A549 (cell line): ENCODE measurements at regions not wholly inside any gene's neighbourhood (a gene's known extent, or its start where the extent isn't known, plus 50 kb on each side); places are given as distances from the start of the nearest gene placed in this dataset.

Source experiments
- ATAC-seq, 2 experiments: fragments of 200-7000 bp in 1 of 2; fragments of >200 bp in 1 of 2; cut with Nextera tagmentation in 1 of 2; cut with Tn5 transposase in 1 of 2; 3 replicates each; pipeline versions ENCODE4 v1.8.0 to v1.9.1; 2018 to 2020; ENCODE audit warnings: mild to moderate bottlenecking in 1 of 2, moderate library complexity in 1 of 2
- CTCF ChIA-PET: fragments of 300-600 bp; sonication (Branson Sonifier 250); formaldehyde crosslinking; extraction: SDS; loops from one replicate; lab custom pipeline; 2021; ENCODE audit warnings: antibody characterized with exemption, inconsistent platforms; lab: Yijun Ruan, JAX
- POLR2A ChIA-PET: fragments of 350-600 bp; formaldehyde crosslinking; extraction: SDS; loops from one replicate; lab custom pipeline; 2021; ENCODE audit warnings: antibody characterized with exemption, inconsistent platforms; lab: Yijun Ruan, JAX
- DNase-seq, 2 experiments: peaks; one replicate each; pipeline versions ENCODE4 v3.0.0 to v3.0.0-alpha.2; 2011 to 2016; ENCODE audit warnings: low read depth in 1 of 2, low spot score in 1 of 2
- FAIRE-seq: peaks from 2 replicates; lab custom pipeline; 2011; peaks lifted over from hg19 to GRCh38; lab: Jason Lieb, UNC
- H3K27ac ChIP-seq, 2 experiments: fragments of >200 bp; sonication (Bioruptor Twin); formaldehyde crosslinking; 3 replicates each; pipeline ENCODE4 v1.5.1; 2016 to 2017
- H3K4me1 ChIP-seq: fragments of >200 bp; sonication (Bioruptor Twin); formaldehyde crosslinking; 3 replicates; pipeline ENCODE4 v1.6.1; 2016
- H3K4me2 ChIP-seq: fragments of >200 bp; sonication (Bioruptor Twin); formaldehyde crosslinking; 3 replicates; pipeline ENCODE4 v1.6.1; 2016
- H3K4me3 ChIP-seq: fragments of >200 bp; sonication (Bioruptor Twin); formaldehyde crosslinking; 3 replicates; pipeline ENCODE4 v1.5.1; 2016
- H3K9me3 ChIP-seq: fragments of >200 bp; sonication (Bioruptor Twin); formaldehyde crosslinking; 3 replicates; pipeline ENCODE4 v1.6.1; 2016
- EHMT2 ChIP-seq: fragments of 200-600 bp; sonication (generic); IDR thresholded peaks from 2 replicates; pipeline ENCODE4 v1.6.1; 2016; ENCODE audit warnings: antibody characterized with exemption, low read depth, mild to moderate bottlenecking, moderate library complexity
- EP300 ChIP-seq, 2 experiments: fragments of >200 bp; sonication (Bioruptor Twin); formaldehyde crosslinking; IDR thresholded peaks; 2 replicates in 1 of 2; 3 replicates in 1 of 2; pipeline ENCODE4 v1.6.1; 2016 to 2017
- ESRRA ChIP-seq: fragments of 150-350 bp; IDR thresholded peaks from 2 replicates; pipeline ENCODE4 v1.6.1; 2014; ENCODE audit warnings: mild to moderate bottlenecking, low read length, borderline replicate concordance
- FOXS1 ChIP-seq: fragments of 250-450 bp; sonication (Bioruptor Pico); IDR thresholded peaks from 2 replicates; pipeline ENCODE4 v1.5.0; 2020; ENCODE audit warnings: mild to moderate bottlenecking, moderate library complexity
- HES2 ChIP-seq: fragments of >200 bp; sonication (Bioruptor Twin); formaldehyde crosslinking; IDR thresholded peaks from 2 replicates; pipeline ENCODE4 v1.6.1; 2016
- HOXB13 ChIP-seq: fragments of 250-450 bp; sonication (Bioruptor Pico); IDR thresholded peaks from 2 replicates; pipeline ENCODE4 v1.5.0; 2020; ENCODE audit warnings: low read depth, mild to moderate bottlenecking, moderate library complexity
- HOXB5 ChIP-seq: fragments of 250-450 bp; sonication (Bioruptor Pico); IDR thresholded peaks from 2 replicates; pipeline ENCODE4 v1.5.0; 2020; ENCODE audit warnings: mild to moderate bottlenecking, moderate library complexity
- KDM5A ChIP-seq: fragments of 200-600 bp; sonication (generic); IDR thresholded peaks from 2 replicates; pipeline ENCODE4 v1.6.1; 2016; ENCODE audit warnings: antibody characterized with exemption, mild to moderate bottlenecking
- MAFK ChIP-seq: fragments of 450-650 bp; IDR thresholded peaks from 2 replicates; pipeline ENCODE4 v1.6.1; 2014; ENCODE audit not compliant: partially characterized antibody
- NFE2L2 ChIP-seq: fragments of 150-350 bp; conservative IDR thresholded peaks from 2 replicates; pipeline ENCODE4 v1.6.1; 2014; ENCODE audit warnings: low read length
- NPAS2 ChIP-seq: fragments of 250-450 bp; sonication (Bioruptor Pico); IDR thresholded peaks from 2 replicates; pipeline ENCODE4 v1.8.0; 2022; ENCODE audit warnings: mild to moderate bottlenecking, moderate library complexity, borderline replicate concordance
- NR3C1 ChIP-seq: fragments of >200 bp; sonication (Bioruptor Twin); formaldehyde crosslinking; IDR thresholded peaks from 3 replicates; pipeline ENCODE4 v1.6.1; 2017
- PBX3 ChIP-seq: IDR thresholded peaks from 2 replicates; pipeline ENCODE4 v1.6.1; 2012
- POLR2A ChIP-seq: IDR thresholded peaks from 2 replicates; pipeline ENCODE4 v1.6.1; 2012; ENCODE audit warnings: mild to moderate bottlenecking, low read length
- POLR2AphosphoS2 ChIP-seq: conservative IDR thresholded peaks from 2 replicates; pipeline ENCODE4 v1.6.1; 2012; ENCODE audit warnings: low read length, improper control_type of control experiment, inconsistent platforms
- RNF2 ChIP-seq: fragments of 200-600 bp; sonication (generic); IDR thresholded peaks from 2 replicates; pipeline ENCODE4 v1.6.1; 2016; ENCODE audit warnings: low read depth, mild to moderate bottlenecking, antibody characterized with exemption, moderate library complexity, borderline replicate concordance
- TFCP2L1 ChIP-seq: fragments of 250-450 bp; sonication (Bioruptor Pico); IDR thresholded peaks from 2 replicates; pipeline ENCODE4 v1.5.0; 2021; ENCODE audit warnings: mild to moderate bottlenecking
- ZC3H11A ChIP-seq: fragments of 450-650 bp; IDR thresholded peaks from 2 replicates; pipeline ENCODE4 v1.6.1; 2014; ENCODE audit warnings: antibody characterized with exemption, mild to moderate bottlenecking
- ZFP36 ChIP-seq: fragments of 450-650 bp; IDR thresholded peaks from 2 replicates; pipeline ENCODE4 v1.6.1; 2014; ENCODE audit warnings: borderline replicate concordance; ENCODE audit not compliant: partially characterized antibody
- ZNF302 ChIP-seq: fragments of 250-450 bp; sonication (Bioruptor Pico); IDR thresholded peaks from 2 replicates; pipeline ENCODE4 v1.9.0; 2021; ENCODE audit warnings: inconsistent platforms, mild to moderate bottlenecking, moderate library complexity
- ZSCAN20 ChIP-seq: fragments of 250-450 bp; sonication (Bioruptor Pico); IDR thresholded peaks from 2 replicates; pipeline ENCODE4 v1.8.0; 2022; ENCODE audit warnings: mild to moderate bottlenecking, moderate library complexity
- WGBS: methylation state at CpG from one replicate; pipeline ENCODE4 v1.1.6; 2017; ENCODE audit errors: missing lambda C conversion rate; 5-methylcytosine and 5-hydroxymethylcytosine counted together

GRCh38 chr7:114008696-114009095 is 89.9 kb upstream of the PPP1R3A start:
- ATAC-seq (no peak), DNase-seq (no peak), FAIRE-seq (no peak)
- no peak for TF ChIP-seq HES2
- no peak for TF ChIP-seq ZNF302
- Histone ChIP-seq H3K4me2 (no peak overlapping the region), H3K27ac (no peak overlapping the region), H3K4me1 (no peaks in the 10 kb centered on the region), H3K4me3 (no peak overlapping the region), H3K9me3 (no peaks in the 10 kb centered on the region)
- ChIA-PET CTCF (no interaction called here), POLR2A (no interaction called here)
- 26% methylated on average over 4 of the region's 5 CpGs for WGBS

GRCh38 chr7:114007386-114007785 is 88.6 kb upstream of the PPP1R3A start:
- H3K27ac ChIP-seq: no peak overlapping the region
- CTCF ChIA-PET: no interaction called here
- no peak for FAIRE-seq
- no peaks in the 10 kb centered on the region for H3K4me1 ChIP-seq
- DNase-seq: no peak
- WGBS: 10% methylated on average over 2 of the region's 2 CpGs
- ATAC-seq: no peak
- TF ChIP-seq EP300 (IDR thresholded peaks at IDR 0.05) (no peak), ZFP36 (no peak)
- no peak overlapping the region for H3K4me3 ChIP-seq
- H3K9me3 ChIP-seq: no peaks in the 10 kb centered on the region
- no peak overlapping the region for H3K4me2 ChIP-seq
- POLR2A ChIA-PET: no interaction called here

GRCh38 chr7:113998934-113999333 is 80.1 kb upstream of the PPP1R3A start:
- no peaks in the 10 kb centered on the region for H3K9me3 ChIP-seq
- ATAC-seq: no peak
- TF ChIP-seq POLR2AphosphoS2: no peak
- no peak for TF ChIP-seq HOXB5 (CRISPR knock-in tag)

GRCh38 chr7:113996405-113996804 is 77.6 kb upstream of the PPP1R3A start:
- no peaks in the 10 kb centered on the region for H3K9me3 ChIP-seq
- TF ChIP-seq PBX3: no peak
- TF ChIP-seq TFCP2L1: no peak
- no peak for TF ChIP-seq KDM5A
- no peak for TF ChIP-seq NR3C1
- TF ChIP-seq ZSCAN20 (CRISPR knock-in tag): no peak
- TF ChIP-seq ESRRA: no peak
- no peak for TF ChIP-seq EHMT2
- no peak for TF ChIP-seq MAFK
- no peak for TF ChIP-seq POLR2A
- no peak for TF ChIP-seq RNF2
- no peak for TF ChIP-seq ZC3H11A
- TF ChIP-seq NPAS2 (CRISPR knock-in tag): no peak
- TF ChIP-seq HOXB13 (CRISPR knock-in tag): no peak
- no peak for TF ChIP-seq FOXS1 (CRISPR knock-in tag)
- TF ChIP-seq NFE2L2: no peak
- no peak for TF ChIP-seq ZNF302
- POLR2A ChIA-PET: no interaction called here
- ATAC-seq: no peak
- H3K4me2 ChIP-seq: no peak overlapping the region
- 14% methylated on average over 4 of the region's 4 CpGs for WGBS
- H3K27ac ChIP-seq: no peak overlapping the region
- no peak for FAIRE-seq
- CTCF ChIA-PET: no interaction called here
- no peak for DNase-seq
- H3K4me3 ChIP-seq: no peak overlapping the region
- no peaks in the 10 kb centered on the region for H3K4me1 ChIP-seq

More at GRCh38 chr7:113998934-113999333, 80.1 kb upstream of the PPP1R3A start:
- no peak overlapping the region for H3K4me2 ChIP-seq
- POLR2A ChIA-PET: no interaction called here
- no peak for DNase-seq
- H3K4me1 ChIP-seq: no peaks in the 10 kb centered on the region
- H3K4me3 ChIP-seq: no peak overlapping the region
- no peak for FAIRE-seq
- H3K27ac ChIP-seq: no peak overlapping the region
- CTCF ChIA-PET: no interaction called here
